ENCODE measurements at regions not wholly inside any gene's neighbourhood (a gene's known extent, or its start where the extent isn't known, plus 50 kb on each side); places are given as distances from the start of the nearest gene placed in this dataset.

DNA sequence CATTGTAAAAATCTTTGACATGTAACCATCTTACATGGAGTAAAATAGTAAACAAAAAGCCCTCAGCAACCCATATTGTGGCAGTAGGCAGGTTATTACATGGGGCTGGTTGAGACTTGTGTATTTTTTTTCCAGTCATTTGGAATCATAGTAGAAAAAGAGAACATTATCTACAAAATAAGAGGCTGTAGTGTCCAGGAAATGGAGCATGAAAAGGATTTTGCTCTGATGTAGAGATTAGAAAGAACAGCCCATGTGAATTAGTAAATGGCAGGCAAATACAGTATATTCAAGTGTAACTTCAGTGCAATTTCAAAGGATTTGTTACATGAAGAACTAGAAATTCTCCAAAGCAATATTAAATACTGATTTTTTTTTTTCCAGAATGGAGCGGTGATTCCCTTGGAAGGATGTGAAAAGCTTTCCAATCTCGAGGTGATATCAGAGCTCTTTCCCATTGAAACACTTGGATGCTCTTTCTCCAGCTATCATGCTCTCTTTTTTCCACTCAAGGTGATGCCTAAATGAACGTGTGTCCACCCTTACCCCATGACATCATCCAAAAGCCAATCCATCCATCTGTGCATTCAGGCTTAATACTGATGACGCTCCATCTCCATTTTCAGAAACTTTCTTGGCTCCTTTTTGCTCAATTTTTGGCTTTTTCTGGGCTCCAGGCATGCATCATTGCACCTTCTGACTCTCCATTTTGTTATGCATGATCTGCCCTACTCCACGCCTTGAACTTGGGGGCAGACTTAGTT lies 1034.7 kb downstream of the TYW1 start:
- no peaks in the 10 kb centered on the region for H3K27me3 ChIP-seq
- H3K9me3 ChIP-seq, result no peaks in the 10 kb centered on the region
- 41% methylated on average over 5 of the region's 5 CpGs for WGBS (ENCODE audit: insufficient coverage, low coverage, low lambda C conversion rate, missing lambda C conversion rate)
- no peak for DNase-seq
- ATAC-seq, result no peak
- no peak overlapping the region for H3K4me3 ChIP-seq
- H3K4me1 ChIP-seq, result no peaks in the 10 kb centered on the region
- intact Hi-C loops (cut with DNase I), result no loop called here
- no peak overlapping the region for H3K27ac ChIP-seq
- no peaks in the 10 kb centered on the region for H3K36me3 ChIP-seq
- no peak for TF ChIP-seq POLR2A (IDR thresholded peaks at IDR 0.05)
- TF ChIP-seq, protein P1, sequence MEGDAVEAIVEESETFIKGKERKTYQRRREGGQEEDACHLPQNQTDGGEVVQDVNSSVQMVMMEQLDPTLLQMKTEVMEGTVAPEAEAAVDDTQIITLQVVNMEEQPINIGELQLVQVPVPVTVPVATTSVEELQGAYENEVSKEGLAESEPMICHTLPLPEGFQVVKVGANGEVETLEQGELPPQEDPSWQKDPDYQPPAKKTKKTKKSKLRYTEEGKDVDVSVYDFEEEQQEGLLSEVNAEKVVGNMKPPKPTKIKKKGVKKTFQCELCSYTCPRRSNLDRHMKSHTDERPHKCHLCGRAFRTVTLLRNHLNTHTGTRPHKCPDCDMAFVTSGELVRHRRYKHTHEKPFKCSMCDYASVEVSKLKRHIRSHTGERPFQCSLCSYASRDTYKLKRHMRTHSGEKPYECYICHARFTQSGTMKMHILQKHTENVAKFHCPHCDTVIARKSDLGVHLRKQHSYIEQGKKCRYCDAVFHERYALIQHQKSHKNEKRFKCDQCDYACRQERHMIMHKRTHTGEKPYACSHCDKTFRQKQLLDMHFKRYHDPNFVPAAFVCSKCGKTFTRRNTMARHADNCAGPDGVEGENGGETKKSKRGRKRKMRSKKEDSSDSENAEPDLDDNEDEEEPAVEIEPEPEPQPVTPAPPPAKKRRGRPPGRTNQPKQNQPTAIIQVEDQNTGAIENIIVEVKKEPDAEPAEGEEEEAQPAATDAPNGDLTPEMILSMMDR (IDR thresholded peaks at IDR 0.05), result no peak

- WGBS (ENCODE audit: insufficient coverage, low coverage, low lambda C conversion rate, missing lambda C conversion rate), result 19% methylated on average over 4 of the region's 4 CpGs
- Histone ChIP-seq H3K27me3 (no peaks in the 10 kb centered on the region), H3K9me3 (no peaks in the 10 kb centered on the region), H3K4me3 (no peak overlapping the region), H3K36me3 (no peaks in the 10 kb centered on the region), H3K4me1 (no peaks in the 10 kb centered on the region), H3K27ac (no peak overlapping the region)
- ATAC-seq (no peak), DNase-seq (no peak)
- intact Hi-C loops (cut with DNase I), result no loop called here
- no peak for TF ChIP-seq POLR2A (IDR thresholded peaks at IDR 0.05)
- TF ChIP-seq, protein P1 (IDR thresholded peaks at IDR 0.05), result no peak
Observed at GRCh38 chr7:68038621-68039314, 1042.1 kb downstream of the TYW1 start.

DNA sequence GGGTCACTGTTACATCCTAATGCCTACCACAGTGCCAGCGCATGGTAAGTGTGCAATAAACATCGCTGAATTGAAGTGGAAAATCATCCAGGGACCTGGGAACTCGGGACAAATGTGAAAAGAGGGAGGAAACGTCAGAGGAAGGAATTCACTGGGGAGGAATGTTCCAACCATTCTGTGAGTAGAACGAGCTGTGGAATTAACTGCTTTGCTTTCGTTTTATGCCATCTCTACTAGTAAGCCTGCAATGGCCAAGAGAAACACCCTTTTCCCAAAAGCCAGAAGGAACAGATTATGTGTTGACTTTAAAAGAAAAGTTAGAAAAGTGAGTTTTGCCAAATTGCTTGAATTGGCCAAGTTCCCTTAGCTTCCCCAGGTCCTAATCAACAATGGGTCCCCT lies 1044.9 kb downstream of the TYW1 start:
- 50% methylated on average over 6 of the region's 6 CpGs for WGBS (ENCODE audit: insufficient coverage, low coverage, low lambda C conversion rate, missing lambda C conversion rate)
- no peaks in the 10 kb centered on the region for H3K9me3 ChIP-seq
- TF ChIP-seq, protein P1 (IDR thresholded peaks at IDR 0.05), result no peak
- TF ChIP-seq POLR2A (IDR thresholded peaks at IDR 0.05), result no peak
- no peak overlapping the region for H3K4me3 ChIP-seq
- ATAC-seq, result no peak
- intact Hi-C loops (cut with DNase I), result no loop called here
- DNase-seq, result no peak
- H3K27me3 ChIP-seq, result no peaks in the 10 kb centered on the region
- H3K36me3 ChIP-seq, result no peaks in the 10 kb centered on the region
- H3K4me1 ChIP-seq, result no peaks in the 10 kb centered on the region
- no peak overlapping the region for H3K27ac ChIP-seq

DNA sequence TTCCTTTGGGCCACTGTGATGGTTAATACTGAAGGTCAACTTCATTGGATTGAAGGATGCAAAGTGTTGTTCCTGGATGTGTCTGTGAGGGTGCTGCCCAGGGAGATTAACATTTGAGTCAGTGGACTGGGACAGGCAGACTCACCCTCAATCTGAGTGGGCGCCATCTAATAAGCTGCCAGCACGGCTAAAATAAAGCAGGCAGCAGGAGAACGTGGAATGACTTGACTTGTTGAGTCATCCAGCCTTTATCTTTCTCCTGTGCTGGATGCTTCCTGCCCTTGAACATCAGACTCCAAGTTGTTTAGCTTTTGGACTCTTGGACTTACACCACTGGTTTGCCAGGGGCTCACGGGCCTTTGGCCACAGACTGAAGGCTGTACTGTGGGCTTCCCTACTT lies 1046.9 kb downstream of the TYW1 start:
- Histone ChIP-seq H3K9me3 (no peaks in the 10 kb centered on the region), H3K4me3 (no peak overlapping the region), H3K27ac (no peak overlapping the region), H3K4me1 (no peaks in the 10 kb centered on the region), H3K36me3 (no peaks in the 10 kb centered on the region), H3K27me3 (no peaks in the 10 kb centered on the region)
- TF ChIP-seq, protein P1 (IDR thresholded peaks at IDR 0.05), result no peak
- no peak for TF ChIP-seq POLR2A (IDR thresholded peaks at IDR 0.05)
- WGBS (ENCODE audit: insufficient coverage, low coverage, low lambda C conversion rate, missing lambda C conversion rate), result 80% methylated on average over 1 of the region's 4 CpGs
- intact Hi-C loops (cut with DNase I), result no loop called here
- ATAC-seq (no peak), DNase-seq (no peak)
